Endodermal cell (in vitro differentiated cells): ENCODE measurements at regions not wholly inside any gene's neighbourhood (a gene's known extent, or its start where the extent isn't known, plus 50 kb on each side); places are given as distances from the start of the nearest gene placed in this dataset.

Experiments used
- DNase-seq: peaks from one replicate; pipeline ENCODE4 v3.0.0-alpha.2; 2017
- H3K27ac ChIP-seq: 2 replicates; pipeline ENCODE4 v1.5.1; 2013; ENCODE audit warnings: mild to moderate bottlenecking, low read depth, low read length, moderate library complexity
- H3K27me3 ChIP-seq: 2 replicates; pipeline ENCODE4 v1.6.1; 2013; ENCODE audit warnings: mild to moderate bottlenecking, low read length, moderate library complexity; ENCODE audit not compliant: insufficient read depth, control insufficient read depth, poor library complexity, severe bottlenecking
- H3K36me3 ChIP-seq: 2 replicates; pipeline ENCODE4 v1.7.0; 2013; ENCODE audit warnings: mild to moderate bottlenecking, low read length, moderate library complexity; ENCODE audit not compliant: control insufficient read depth, insufficient read depth
- H3K4me1 ChIP-seq: one replicate; pipeline ENCODE4 v1.7.0; 2013; ENCODE audit warnings: low read length; ENCODE audit not compliant: control insufficient read depth, insufficient read depth
- H3K4me3 ChIP-seq: 2 replicates; pipeline ENCODE4 v1.5.1; 2013; ENCODE audit warnings: mild to moderate bottlenecking, low read length, moderate library complexity
- H3K9ac ChIP-seq: 2 replicates; pipeline ENCODE4 v1.6.1; 2013; ENCODE audit warnings: mild to moderate bottlenecking, low read length, moderate library complexity; ENCODE audit not compliant: poor library complexity, severe bottlenecking; ENCODE audit errors: extremely low read depth
- H3K9me3 ChIP-seq: 2 replicates; pipeline ENCODE4 v1.6.1; 2013; ENCODE audit warnings: mild to moderate bottlenecking, low read length, moderate library complexity; ENCODE audit not compliant: control insufficient read depth
- H3K27ac Mint-ChIP-seq: 2 replicates; pipeline ENCODE4 v1.8.0; 2020; ENCODE audit warnings: mixed read lengths
- H3K27me3 Mint-ChIP-seq: 2 replicates; pipeline ENCODE4 v1.8.0; 2021; ENCODE audit warnings: mild to moderate bottlenecking, mixed read lengths; ENCODE audit not compliant: insufficient read depth
- H3K36me3 Mint-ChIP-seq: 2 replicates; pipeline ENCODE4 v1.8.0; 2020; ENCODE audit warnings: low read depth, mixed read lengths
- H3K4me1 Mint-ChIP-seq: 2 replicates; pipeline ENCODE4 v1.8.0; 2020; ENCODE audit warnings: mixed read lengths
- H3K4me3 Mint-ChIP-seq: 2 replicates; pipeline ENCODE4 v1.8.0; 2020; ENCODE audit warnings: mild to moderate bottlenecking, moderate library complexity, mixed read lengths
- H3K9me3 Mint-ChIP-seq: 2 replicates; pipeline ENCODE4 v1.8.0; 2020; ENCODE audit warnings: mild to moderate bottlenecking, mixed read lengths
- WGBS, 2 experiments: methylation state at CpG; one replicate each; pipeline versions ENCODE4 v1.1.5 to v1.1.7; 2013; ENCODE audit warnings: missing lambda C conversion rate in 2 of 2, mixed read lengths in 1 of 2; ENCODE audit not compliant: insufficient coverage in 1 of 2, insufficient read length in 1 of 2; 5-methylcytosine and 5-hydroxymethylcytosine counted together
- TF ChIP-seq, protein P1 (sequence below): fragments of 200-600 bp; sonication (generic); conservative IDR thresholded peaks from 2 replicates; pipeline ENCODE4 v1.5.0; 2021; ENCODE audit warnings: antibody characterized with exemption, mild to moderate bottlenecking

DNA sequence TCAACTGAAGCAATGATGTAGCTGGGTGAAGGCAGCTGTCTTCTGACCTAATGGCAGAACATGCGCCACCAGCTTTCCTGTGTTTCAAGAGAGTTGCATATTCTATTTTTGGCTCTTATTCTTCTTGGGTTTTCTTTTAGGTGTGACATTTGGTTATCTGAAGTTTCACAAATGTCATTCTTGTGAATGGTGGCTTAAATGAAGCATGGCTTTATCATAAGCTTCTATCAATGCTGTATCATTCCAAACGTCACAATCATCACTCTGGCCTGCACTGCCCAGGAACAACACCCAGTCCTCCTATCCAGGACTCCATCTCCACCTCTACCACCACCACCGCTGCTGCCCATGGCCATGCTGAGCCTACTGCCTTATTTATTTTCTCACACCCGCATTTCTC is 69.7 kb upstream of the WWC2 start:
- WGBS, 2 experiments, result 94% methylated on average over 3 to 4 of the region's 4 CpGs
- Mint-ChIP-seq H3K4me1 (no peaks in the 10 kb centered on the region), H3K4me3 (no peak overlapping the region), H3K9me3 (no peaks in the 10 kb centered on the region), H3K36me3 (no peaks in the 10 kb centered on the region), H3K27me3 (no peaks in the 10 kb centered on the region), H3K27ac (no peak overlapping the region)
- no peak for DNase-seq
- Histone ChIP-seq H3K4me1 (no peaks in the 10 kb centered on the region), H3K4me3 (no peak overlapping the region), H3K27ac (no peak overlapping the region), H3K9ac (no peak overlapping the region), H3K9me3 (no peaks in the 10 kb centered on the region), H3K27me3 (no peaks in the 10 kb centered on the region), H3K36me3 (no peaks in the 10 kb centered on the region)
- TF ChIP-seq, protein P1, sequence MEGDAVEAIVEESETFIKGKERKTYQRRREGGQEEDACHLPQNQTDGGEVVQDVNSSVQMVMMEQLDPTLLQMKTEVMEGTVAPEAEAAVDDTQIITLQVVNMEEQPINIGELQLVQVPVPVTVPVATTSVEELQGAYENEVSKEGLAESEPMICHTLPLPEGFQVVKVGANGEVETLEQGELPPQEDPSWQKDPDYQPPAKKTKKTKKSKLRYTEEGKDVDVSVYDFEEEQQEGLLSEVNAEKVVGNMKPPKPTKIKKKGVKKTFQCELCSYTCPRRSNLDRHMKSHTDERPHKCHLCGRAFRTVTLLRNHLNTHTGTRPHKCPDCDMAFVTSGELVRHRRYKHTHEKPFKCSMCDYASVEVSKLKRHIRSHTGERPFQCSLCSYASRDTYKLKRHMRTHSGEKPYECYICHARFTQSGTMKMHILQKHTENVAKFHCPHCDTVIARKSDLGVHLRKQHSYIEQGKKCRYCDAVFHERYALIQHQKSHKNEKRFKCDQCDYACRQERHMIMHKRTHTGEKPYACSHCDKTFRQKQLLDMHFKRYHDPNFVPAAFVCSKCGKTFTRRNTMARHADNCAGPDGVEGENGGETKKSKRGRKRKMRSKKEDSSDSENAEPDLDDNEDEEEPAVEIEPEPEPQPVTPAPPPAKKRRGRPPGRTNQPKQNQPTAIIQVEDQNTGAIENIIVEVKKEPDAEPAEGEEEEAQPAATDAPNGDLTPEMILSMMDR, result no peak

DNA sequence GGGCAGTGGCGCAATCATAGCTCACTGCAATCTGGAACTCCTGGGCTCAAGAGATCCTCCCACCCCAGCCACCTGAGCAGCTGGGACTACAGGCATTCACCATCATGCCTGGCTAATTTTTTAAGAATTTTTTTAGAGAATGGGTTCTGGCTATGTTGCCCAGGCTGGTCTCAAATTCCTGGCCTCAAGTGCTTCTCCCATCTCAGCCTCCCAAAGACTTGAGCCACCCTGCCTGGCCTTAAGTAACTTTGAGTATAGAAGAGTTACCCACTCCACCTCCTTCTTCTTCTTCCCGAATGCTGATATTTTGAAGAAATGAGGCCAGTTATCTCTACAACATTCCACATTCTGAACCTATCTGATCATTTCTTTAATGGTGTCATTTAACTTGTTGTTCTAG is 72.4 kb upstream of the WWC2 start:
- H3K27me3 Mint-ChIP-seq, result no peaks in the 10 kb centered on the region
- no peak overlapping the region for H3K4me3 Mint-ChIP-seq
- H3K9me3 Mint-ChIP-seq, result no peaks in the 10 kb centered on the region
- H3K9ac ChIP-seq, result no peak overlapping the region
- H3K9me3 ChIP-seq, result no peaks in the 10 kb centered on the region
- H3K4me1 ChIP-seq, result no peaks in the 10 kb centered on the region
- no peak overlapping the region for H3K27ac ChIP-seq
- no peaks in the 10 kb centered on the region for H3K36me3 Mint-ChIP-seq
- DNase-seq, result no peak
- WGBS, 2 experiments, result 97 to 100% methylated on average over 2 of the region's 2 CpGs
- H3K36me3 ChIP-seq, result no peaks in the 10 kb centered on the region
- H3K4me3 ChIP-seq, result no peak overlapping the region
- H3K27me3 ChIP-seq, result no peaks in the 10 kb centered on the region
- TF ChIP-seq, protein P1, result no peak
- H3K4me1 Mint-ChIP-seq, result no peaks in the 10 kb centered on the region
- no peak overlapping the region for H3K27ac Mint-ChIP-seq

DNA sequence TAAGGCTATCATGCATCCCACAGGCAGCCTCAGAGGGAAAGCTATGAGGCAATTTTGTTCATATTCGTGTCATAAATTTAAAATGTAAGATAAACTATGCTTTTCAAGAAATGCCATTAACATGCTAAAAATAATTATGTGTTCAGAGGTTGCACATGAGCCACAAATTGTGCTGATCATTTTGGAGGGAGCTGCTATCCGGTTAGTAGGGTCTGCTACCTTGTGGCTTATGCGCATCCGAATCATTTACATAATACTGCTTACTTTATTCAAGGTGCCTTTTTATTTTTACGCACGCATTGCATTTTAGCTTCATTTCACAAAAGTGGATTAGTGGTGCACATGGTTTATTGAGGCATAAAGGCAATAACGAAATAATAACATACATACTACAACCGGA is 76.4 kb upstream of the WWC2 start:
- TF ChIP-seq, protein P1, result no peak
- H3K4me1 Mint-ChIP-seq, result no peaks in the 10 kb centered on the region
- no peak overlapping the region for H3K27ac Mint-ChIP-seq
- Histone ChIP-seq H3K27me3 (no peaks in the 10 kb centered on the region), H3K9me3 (no peaks in the 10 kb centered on the region), H3K9ac (no peak overlapping the region), H3K4me1 (no peaks in the 10 kb centered on the region), H3K4me3 (no peak overlapping the region), H3K36me3 (no peaks in the 10 kb centered on the region), H3K27ac (no peak overlapping the region)
- H3K36me3 Mint-ChIP-seq, result no peaks in the 10 kb centered on the region
- H3K27me3 Mint-ChIP-seq, result no peaks in the 10 kb centered on the region
- DNase-seq, result no peak
- 76 to 100% methylated on average over 2 to 7 of the region's 8 CpGs for WGBS, 2 experiments
- H3K4me3 Mint-ChIP-seq, result no peak overlapping the region
- no peaks in the 10 kb centered on the region for H3K9me3 Mint-ChIP-seq
